ENCODE measurements at regions not wholly inside any gene's neighbourhood (a gene's known extent, or its start where the extent isn't known, plus 50 kb on each side); places are given as distances from the start of the nearest gene placed in this dataset.

DNA sequence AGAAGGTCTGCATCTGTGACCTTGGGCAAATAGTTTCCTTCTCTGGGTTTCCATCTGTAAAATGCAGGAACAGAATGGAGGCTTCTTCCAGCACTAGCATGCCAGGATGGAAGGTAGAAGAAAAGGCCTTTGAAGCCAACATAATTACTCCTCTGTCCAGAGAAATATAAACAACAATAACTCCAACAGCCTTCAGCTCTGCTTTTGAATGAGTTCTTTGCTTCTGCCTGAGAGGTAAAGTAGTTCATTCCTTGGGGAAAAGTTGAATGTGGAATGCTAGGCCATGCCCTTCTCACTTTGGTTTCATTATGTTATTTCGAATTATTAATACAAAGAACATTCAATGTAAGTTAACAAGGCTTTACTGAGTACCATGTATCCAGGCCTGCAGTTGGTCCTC is 61.2 kb upstream of the BLID start:
- TF ChIP-seq RAD21 (IDR thresholded peaks at IDR 0.05; ENCODE audit: low read depth) (no peak), CEBPB (IDR thresholded peaks at IDR 0.05) (no peak)
- TF ChIP-seq, protein P1, sequence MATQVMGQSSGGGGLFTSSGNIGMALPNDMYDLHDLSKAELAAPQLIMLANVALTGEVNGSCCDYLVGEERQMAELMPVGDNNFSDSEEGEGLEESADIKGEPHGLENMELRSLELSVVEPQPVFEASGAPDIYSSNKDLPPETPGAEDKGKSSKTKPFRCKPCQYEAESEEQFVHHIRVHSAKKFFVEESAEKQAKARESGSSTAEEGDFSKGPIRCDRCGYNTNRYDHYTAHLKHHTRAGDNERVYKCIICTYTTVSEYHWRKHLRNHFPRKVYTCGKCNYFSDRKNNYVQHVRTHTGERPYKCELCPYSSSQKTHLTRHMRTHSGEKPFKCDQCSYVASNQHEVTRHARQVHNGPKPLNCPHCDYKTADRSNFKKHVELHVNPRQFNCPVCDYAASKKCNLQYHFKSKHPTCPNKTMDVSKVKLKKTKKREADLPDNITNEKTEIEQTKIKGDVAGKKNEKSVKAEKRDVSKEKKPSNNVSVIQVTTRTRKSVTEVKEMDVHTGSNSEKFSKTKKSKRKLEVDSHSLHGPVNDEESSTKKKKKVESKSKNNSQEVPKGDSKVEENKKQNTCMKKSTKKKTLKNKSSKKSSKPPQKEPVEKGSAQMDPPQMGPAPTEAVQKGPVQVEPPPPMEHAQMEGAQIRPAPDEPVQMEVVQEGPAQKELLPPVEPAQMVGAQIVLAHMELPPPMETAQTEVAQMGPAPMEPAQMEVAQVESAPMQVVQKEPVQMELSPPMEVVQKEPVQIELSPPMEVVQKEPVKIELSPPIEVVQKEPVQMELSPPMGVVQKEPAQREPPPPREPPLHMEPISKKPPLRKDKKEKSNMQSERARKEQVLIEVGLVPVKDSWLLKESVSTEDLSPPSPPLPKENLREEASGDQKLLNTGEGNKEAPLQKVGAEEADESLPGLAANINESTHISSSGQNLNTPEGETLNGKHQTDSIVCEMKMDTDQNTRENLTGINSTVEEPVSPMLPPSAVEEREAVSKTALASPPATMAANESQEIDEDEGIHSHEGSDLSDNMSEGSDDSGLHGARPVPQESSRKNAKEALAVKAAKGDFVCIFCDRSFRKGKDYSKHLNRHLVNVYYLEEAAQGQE (IDR thresholded peaks at IDR 0.05; ENCODE audit: low read depth), result no peak
